ENCODE measurements at regions not wholly inside any gene's neighbourhood (a gene's known extent, or its start where the extent isn't known, plus 50 kb on each side); places are given as distances from the start of the nearest gene placed in this dataset.
"Not testable (repeated sequence)": the region's sequence is repeated elsewhere in the genome, so short reads cannot be mapped to it uniquely, and the experiment has no call there.

GRCh38 chr17:27094179-27094578 is 199.7 kb upstream of the WSB1 start:
- DNase-seq (ENCODE audit: low read depth) = not testable (repeated sequence)

GRCh38 chr17:27095821-27096220 is 198.1 kb upstream of the WSB1 start:
- not testable (repeated sequence) for DNase-seq (ENCODE audit: low read depth)

GRCh38 chr17:27099266-27099665 is 194.6 kb upstream of the WSB1 start:
- DNase-seq (ENCODE audit: low read depth) = not testable (repeated sequence)

GRCh38 chr17:27104605-27105221 is 189.2 kb upstream of the WSB1 start:
- DNase-seq (ENCODE audit: low read depth) = not testable (repeated sequence)

- no peak for DNase-seq (ENCODE audit: low read depth)
Observed at GRCh38 chr17:27105636-27106035, 188.3 kb upstream of the WSB1 start.

GRCh38 chr17:27106347-27106981 is 187.4 kb upstream of the WSB1 start:
- DNase-seq (ENCODE audit: low read depth) = no peak

GRCh38 chr17:27106982-27107360 is 186.9 kb upstream of the WSB1 start:
- no peak for DNase-seq (ENCODE audit: low read depth)

- not testable (repeated sequence) for DNase-seq (ENCODE audit: low read depth)
Observed at GRCh38 chr17:27107386-27108328, 186.3 kb upstream of the WSB1 start.

GRCh38 chr17:27109346-27109745 is 184.6 kb upstream of the WSB1 start:
- DNase-seq (ENCODE audit: low read depth) = no peak

GRCh38 chr17:27153005-27153404 is 140.9 kb upstream of the WSB1 start:
- DNase-seq (ENCODE audit: low read depth) = no peak

- DNase-seq (ENCODE audit: low read depth) = no peak
Observed at GRCh38 chr17:27155866-27156265, 138.0 kb upstream of the WSB1 start.

- DNase-seq (ENCODE audit: low read depth) = no peak
Observed at GRCh38 chr17:27157297-27157696, 136.6 kb upstream of the WSB1 start.

- no peak for DNase-seq (ENCODE audit: low read depth)
Observed at GRCh38 chr17:27157898-27158297, 136.0 kb upstream of the WSB1 start.

GRCh38 chr17:27158382-27158781 is 135.5 kb upstream of the WSB1 start:
- no peak for DNase-seq (ENCODE audit: low read depth)

- DNase-seq (ENCODE audit: low read depth) = no peak
Observed at GRCh38 chr17:27180322-27180721, 113.6 kb upstream of the WSB1 start.

GRCh38 chr17:27181379-27181925 is 112.5 kb upstream of the WSB1 start:
- DNase-seq (ENCODE audit: low read depth) = not testable (repeated sequence)

- DNase-seq (ENCODE audit: low read depth) = no peak
Observed at GRCh38 chr17:27181935-27182334, 112.0 kb upstream of the WSB1 start.

- DNase-seq (ENCODE audit: low read depth) = not testable (repeated sequence)
Observed at GRCh38 chr17:27197505-27197904, 96.4 kb upstream of the WSB1 start.

GRCh38 chr17:27199948-27200347 is 94.0 kb upstream of the WSB1 start:
- no peak for DNase-seq (ENCODE audit: low read depth)

- no peak for DNase-seq (ENCODE audit: low read depth)
Observed at GRCh38 chr17:27200476-27200875, 93.4 kb upstream of the WSB1 start.

GRCh38 chr17:27203241-27203640 is 90.7 kb upstream of the WSB1 start:
- DNase-seq (ENCODE audit: low read depth) = no peak

- no peak for DNase-seq (ENCODE audit: low read depth)
Observed at GRCh38 chr17:27206447-27206846, 87.5 kb upstream of the WSB1 start.

GRCh38 chr17:27207073-27207513 is 86.8 kb upstream of the WSB1 start:
- no peak for DNase-seq (ENCODE audit: low read depth)

Measured in stimulated activated CD8-positive, alpha-beta memory T cell treated with anti-CD3 and anti-CD28 coated beads, Interleukin-12 subunit alpha, Interleukin-12 subunit beta, amount 100 ng/mL, for 1 hour (primary cell).